ENCODE measurements at regions not wholly inside any gene's neighbourhood (a gene's known extent, or its start where the extent isn't known, plus 50 kb on each side); places are given as distances from the start of the nearest gene placed in this dataset.

DNA sequence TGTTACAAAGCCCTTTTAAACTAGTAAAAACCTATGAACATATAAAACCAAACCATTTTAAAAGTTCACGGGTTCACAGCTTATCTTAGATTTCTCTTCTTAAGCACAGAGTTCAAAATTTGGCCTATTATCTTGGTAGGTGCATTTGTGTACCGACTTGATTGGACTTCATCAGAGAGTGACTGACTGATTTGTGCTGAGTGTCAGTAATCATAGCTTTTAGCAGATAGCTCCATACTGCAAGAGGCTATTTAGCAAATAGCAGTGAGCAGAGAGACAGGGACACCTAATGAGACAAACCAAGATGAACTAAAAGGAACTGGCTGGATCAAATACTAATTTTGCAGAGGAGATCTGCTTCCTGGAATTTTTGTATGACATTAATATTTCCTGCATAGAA, 274.5 kb downstream of the PRR16 start:
- Histone ChIP-seq H3K4me3 (no peak overlapping the region), H3K36me3 (no peaks in the 10 kb centered on the region), H3K27ac (no peak overlapping the region), H3K4me1 (no peaks in the 10 kb centered on the region), H3K9me3 (no peaks in the 10 kb centered on the region), H3K27me3 (no peaks in the 10 kb centered on the region)
- no peak for DNase-seq (ENCODE audit: low spot score in 2 of 2)
- TF ChIP-seq, protein P1, sequence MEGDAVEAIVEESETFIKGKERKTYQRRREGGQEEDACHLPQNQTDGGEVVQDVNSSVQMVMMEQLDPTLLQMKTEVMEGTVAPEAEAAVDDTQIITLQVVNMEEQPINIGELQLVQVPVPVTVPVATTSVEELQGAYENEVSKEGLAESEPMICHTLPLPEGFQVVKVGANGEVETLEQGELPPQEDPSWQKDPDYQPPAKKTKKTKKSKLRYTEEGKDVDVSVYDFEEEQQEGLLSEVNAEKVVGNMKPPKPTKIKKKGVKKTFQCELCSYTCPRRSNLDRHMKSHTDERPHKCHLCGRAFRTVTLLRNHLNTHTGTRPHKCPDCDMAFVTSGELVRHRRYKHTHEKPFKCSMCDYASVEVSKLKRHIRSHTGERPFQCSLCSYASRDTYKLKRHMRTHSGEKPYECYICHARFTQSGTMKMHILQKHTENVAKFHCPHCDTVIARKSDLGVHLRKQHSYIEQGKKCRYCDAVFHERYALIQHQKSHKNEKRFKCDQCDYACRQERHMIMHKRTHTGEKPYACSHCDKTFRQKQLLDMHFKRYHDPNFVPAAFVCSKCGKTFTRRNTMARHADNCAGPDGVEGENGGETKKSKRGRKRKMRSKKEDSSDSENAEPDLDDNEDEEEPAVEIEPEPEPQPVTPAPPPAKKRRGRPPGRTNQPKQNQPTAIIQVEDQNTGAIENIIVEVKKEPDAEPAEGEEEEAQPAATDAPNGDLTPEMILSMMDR (IDR thresholded peaks at IDR 0.05), result no peak
- TF ChIP-seq POLR2AphosphoS5 (IDR thresholded peaks at IDR 0.05) (no peak), POLR2A (IDR thresholded peaks at IDR 0.05) (no peak)
- intact Hi-C loops (cut with DNase I; ENCODE audit: low total_unique reads), result no loop called here

DNA sequence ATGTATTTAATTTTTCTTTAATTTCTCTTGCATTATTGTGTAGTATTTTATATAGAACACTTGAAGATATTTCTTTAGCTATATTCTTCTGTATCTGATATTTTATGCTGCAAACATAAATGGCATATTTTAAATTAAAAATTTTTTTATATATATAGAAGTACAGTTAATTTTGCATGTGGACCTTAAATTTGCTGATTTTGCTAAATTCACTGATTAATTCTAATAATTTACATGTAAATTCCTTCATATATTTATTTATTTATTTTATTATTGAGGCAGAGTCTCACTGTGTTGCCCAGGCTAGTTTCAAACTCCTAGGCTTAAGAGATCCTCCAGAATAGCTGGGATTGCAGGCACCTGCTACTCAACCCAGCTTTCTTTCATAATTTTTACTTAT, 276.9 kb downstream of the PRR16 start:
- no peak for DNase-seq (ENCODE audit: low spot score in 2 of 2)
- no peaks in the 10 kb centered on the region for H3K9me3 ChIP-seq
- H3K4me3 ChIP-seq, result no peak overlapping the region
- no peaks in the 10 kb centered on the region for H3K4me1 ChIP-seq
- no peaks in the 10 kb centered on the region for H3K36me3 ChIP-seq
- TF ChIP-seq POLR2A (IDR thresholded peaks at IDR 0.05) (no peak), POLR2AphosphoS5 (IDR thresholded peaks at IDR 0.05) (no peak)
- TF ChIP-seq, protein P1 (IDR thresholded peaks at IDR 0.05), result no peak
- H3K27ac ChIP-seq, result no peak overlapping the region
- intact Hi-C loops (cut with DNase I; ENCODE audit: low total_unique reads), result no loop called here
- H3K27me3 ChIP-seq, result no peaks in the 10 kb centered on the region

DNA sequence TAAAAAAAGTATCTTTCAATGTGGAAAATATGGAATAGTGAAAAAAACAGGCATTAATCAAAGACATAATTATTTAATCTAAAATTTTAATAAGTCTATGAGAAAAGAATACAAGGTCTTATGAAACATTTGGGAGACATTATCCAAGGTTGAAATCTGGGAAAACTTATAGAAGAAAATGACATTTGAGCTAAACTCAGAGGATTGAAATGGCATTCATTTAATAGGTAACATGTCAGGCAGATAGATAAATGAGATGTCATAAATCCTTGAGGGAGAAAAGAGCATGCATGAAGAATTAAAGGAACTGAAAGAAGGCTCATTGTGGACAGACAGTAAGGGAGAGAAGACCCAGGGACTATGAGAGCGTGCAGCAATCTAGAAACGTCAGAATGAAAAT, 284.4 kb downstream of the PRR16 start:
- H3K4me3 ChIP-seq, result no peak overlapping the region
- DNase-seq (ENCODE audit: low spot score in 2 of 2), result no peak
- no peak for TF ChIP-seq POLR2AphosphoS5 (IDR thresholded peaks at IDR 0.05)
- TF ChIP-seq POLR2A (IDR thresholded peaks at IDR 0.05), result no peak
- TF ChIP-seq, protein P1 (IDR thresholded peaks at IDR 0.05), result no peak
- no peaks in the 10 kb centered on the region for H3K36me3 ChIP-seq
- intact Hi-C loops (cut with DNase I; ENCODE audit: low total_unique reads), result no loop called here
- no peak overlapping the region for H3K27ac ChIP-seq
- no peaks in the 10 kb centered on the region for H3K27me3 ChIP-seq
- H3K9me3 ChIP-seq, result no peaks in the 10 kb centered on the region
- no peaks in the 10 kb centered on the region for H3K4me1 ChIP-seq

DNA sequence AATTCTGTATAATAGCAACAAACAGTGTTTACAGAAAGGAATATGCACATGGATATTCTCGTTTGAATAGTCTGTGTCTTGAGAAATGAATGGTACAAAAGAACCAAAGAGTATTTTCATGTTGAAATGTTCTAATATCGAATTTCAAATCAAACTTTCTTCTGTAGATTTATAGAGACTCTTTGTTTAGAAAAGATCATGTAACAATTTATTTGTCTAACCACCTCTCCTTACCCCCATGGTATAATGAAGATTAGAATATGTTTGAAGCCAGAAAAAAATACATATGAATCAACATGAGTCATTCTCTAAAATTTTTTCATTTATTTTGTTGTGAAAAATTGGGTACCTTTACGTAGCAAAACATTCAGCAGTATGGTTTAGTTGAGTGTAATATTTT, 285.6 kb downstream of the PRR16 start:
- intact Hi-C loops (cut with DNase I; ENCODE audit: low total_unique reads), result no loop called here
- H3K9me3 ChIP-seq, result no peaks in the 10 kb centered on the region
- H3K4me3 ChIP-seq, result no peak overlapping the region
- H3K4me1 ChIP-seq, result no peaks in the 10 kb centered on the region
- TF ChIP-seq POLR2AphosphoS5 (IDR thresholded peaks at IDR 0.05), result no peak
- TF ChIP-seq, protein P1 (IDR thresholded peaks at IDR 0.05), result no peak
- TF ChIP-seq POLR2A (IDR thresholded peaks at IDR 0.05), result no peak
- DNase-seq (ENCODE audit: low spot score in 2 of 2), result no peak
- H3K27me3 ChIP-seq, result no peaks in the 10 kb centered on the region
- no peaks in the 10 kb centered on the region for H3K36me3 ChIP-seq
- no peak overlapping the region for H3K27ac ChIP-seq

DNA sequence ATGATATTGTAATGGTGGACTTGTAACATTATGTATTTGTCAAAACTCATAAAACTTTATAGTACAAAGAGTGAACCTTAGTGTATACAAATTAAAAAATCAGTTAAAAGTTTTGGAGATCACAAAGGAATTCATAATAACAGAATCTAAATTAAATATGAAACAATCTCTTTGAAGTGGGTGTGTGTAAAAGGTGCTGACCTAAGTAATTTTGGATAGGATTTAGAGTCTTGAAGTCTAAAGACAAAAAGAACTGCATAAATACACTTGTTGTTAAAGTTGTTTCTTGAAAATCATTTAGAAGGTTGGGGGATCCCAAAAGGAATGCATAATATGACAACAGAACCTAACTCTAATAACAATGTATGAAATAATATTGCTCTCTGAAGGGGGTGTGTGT, 295.5 kb downstream of the PRR16 start:
- no peak for DNase-seq (ENCODE audit: low spot score in 2 of 2)
- Histone ChIP-seq H3K4me1 (no peaks in the 10 kb centered on the region), H3K36me3 (no peaks in the 10 kb centered on the region), H3K9me3 (peaks cover 3 to 17% of the 10 kb centered on the region in 2 donors), H3K27me3 (no peaks in the 10 kb centered on the region), H3K4me3 (no peak overlapping the region), H3K27ac (no peak overlapping the region)
- TF ChIP-seq POLR2AphosphoS5 (IDR thresholded peaks at IDR 0.05), result no peak
- TF ChIP-seq POLR2A (IDR thresholded peaks at IDR 0.05), result no peak
- TF ChIP-seq, protein P1 (IDR thresholded peaks at IDR 0.05), result no peak
- intact Hi-C loops (cut with DNase I; ENCODE audit: low total_unique reads), result no loop called here
